GM19397 (cell line): ENCODE measurements at regions not wholly inside any gene's neighbourhood (a gene's known extent, or its start where the extent isn't known, plus 50 kb on each side); places are given as distances from the start of the nearest gene placed in this dataset.

ENCODE experiments used
- ATAC-seq: cut with Tn5 transposase; IDR thresholded peaks from one replicate; pipeline ENCODE4 v1.9.1; 2021; ENCODE audit warnings: mild to moderate bottlenecking, moderate library complexity; ENCODE audit not compliant: unreplicated experiment

- no peak for ATAC-seq
Measured at GRCh38 chr3:109897734-109898133, 560.4 kb upstream of the DPPA4 start.

DNA sequence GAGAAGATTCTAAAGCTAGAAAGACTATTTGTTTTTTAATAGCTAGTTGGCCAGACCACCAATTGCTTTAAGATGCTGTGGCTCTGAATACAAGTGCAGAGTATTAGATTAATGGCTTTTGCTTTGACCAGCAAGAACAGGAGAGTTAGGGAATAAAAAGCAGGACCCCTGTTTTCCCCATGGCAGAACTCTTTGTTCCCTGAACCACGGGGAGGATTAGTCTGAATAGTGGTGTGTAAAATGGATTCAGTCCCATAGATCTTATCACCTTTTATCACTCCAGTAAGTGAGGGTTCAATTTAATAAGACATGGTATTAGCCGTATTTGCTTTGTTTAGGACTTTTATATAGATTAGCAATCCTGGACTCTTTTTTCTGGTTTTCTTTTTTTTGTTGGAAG is 562.6 kb upstream of the DPPA4 start:
- ATAC-seq = no peak

- ATAC-seq = no peak
Measured at GRCh38 chr3:109900783-109901182, 563.4 kb upstream of the DPPA4 start.

GRCh38 chr3:109902549-109902948 is 565.2 kb upstream of the DPPA4 start:
- no peak for ATAC-seq

DNA sequence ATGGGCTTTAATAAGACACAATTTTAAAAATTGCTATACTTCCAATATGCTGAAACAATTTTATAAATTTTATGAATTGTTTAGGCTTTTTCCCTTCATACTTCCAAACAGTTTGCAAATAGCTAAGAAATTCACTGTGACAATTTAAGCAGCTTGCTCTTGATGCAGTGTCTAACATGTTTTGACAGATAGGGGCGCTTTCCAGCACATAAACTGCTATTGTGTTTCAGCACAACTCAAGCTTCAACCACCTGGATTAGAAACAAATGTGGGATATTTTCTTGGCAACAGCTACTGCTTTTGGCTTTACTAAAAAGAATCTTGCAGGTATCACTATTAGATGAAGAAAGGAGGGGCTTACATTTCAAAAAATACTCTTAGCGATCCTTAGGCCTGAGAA is 565.8 kb upstream of the DPPA4 start:
- no peak for ATAC-seq

DNA sequence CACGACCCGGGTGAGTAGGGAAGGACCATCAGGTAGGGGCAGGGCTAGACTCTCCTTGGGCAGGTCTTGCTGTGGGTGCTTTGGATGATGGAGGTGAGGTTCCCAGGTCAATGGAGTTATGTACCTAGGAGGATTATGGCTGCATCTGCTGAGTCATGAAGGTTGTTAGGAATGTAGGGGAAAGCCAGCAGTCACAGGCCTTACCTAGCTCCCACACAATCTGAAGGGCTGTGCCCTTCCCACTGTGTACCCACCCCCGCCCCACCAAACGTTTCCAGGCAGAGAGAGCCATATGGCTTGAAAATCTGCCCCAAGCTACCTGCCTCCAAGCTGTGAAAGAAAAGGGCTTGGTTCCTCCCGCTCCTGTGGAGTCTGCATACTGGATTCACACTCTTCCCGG is 573.4 kb upstream of the DPPA4 start:
- ATAC-seq = no peak

- ATAC-seq = no peak
Measured at GRCh38 chr3:109918740-109919139, 581.4 kb upstream of the DPPA4 start.

DNA sequence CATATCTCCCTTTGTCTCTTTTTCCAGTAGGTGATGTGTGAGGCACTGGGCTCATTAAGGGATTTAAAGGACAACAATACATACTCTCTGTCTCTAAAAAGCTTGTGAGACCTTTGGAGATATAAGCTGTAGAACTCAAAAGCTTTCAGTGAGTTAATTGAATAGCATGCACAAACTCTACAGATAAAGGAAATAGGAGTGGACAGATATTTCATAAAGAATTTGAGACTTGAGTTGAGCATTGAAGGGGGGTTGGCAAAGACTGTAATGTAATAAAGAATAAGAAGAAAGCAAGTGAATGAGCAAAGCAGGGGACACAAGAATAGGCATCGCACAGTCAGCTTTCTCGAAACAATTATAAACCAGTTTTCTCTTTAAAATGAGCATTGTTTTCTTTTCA is 583.4 kb upstream of the DPPA4 start:
- ATAC-seq = no peak

GRCh38 chr3:109921509-109921908 is 584.2 kb upstream of the DPPA4 start:
- no peak for ATAC-seq

- ATAC-seq = no peak
Measured at GRCh38 chr3:109922856-109923255, 585.5 kb upstream of the DPPA4 start.

GRCh38 chr3:109923431-109923830 is 586.1 kb upstream of the DPPA4 start:
- no peak for ATAC-seq

DNA sequence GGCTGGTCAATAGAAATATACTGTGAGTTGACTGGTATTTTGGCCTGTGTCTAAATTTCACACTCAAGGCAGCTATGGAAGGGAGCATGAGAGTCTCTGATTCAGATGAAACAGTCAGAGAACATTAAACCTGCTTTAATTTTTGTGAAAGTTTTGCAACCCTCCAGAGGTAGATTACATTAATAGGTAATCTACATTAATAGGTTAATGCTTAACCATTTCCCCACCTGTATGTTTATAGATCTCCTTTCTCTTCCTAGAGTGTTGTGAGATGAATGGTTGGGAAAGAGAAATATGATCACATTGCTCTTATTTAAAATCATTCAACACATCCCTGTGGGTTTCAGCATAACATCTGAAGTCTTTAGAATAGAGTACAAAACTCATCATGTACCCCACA is 586.9 kb upstream of the DPPA4 start:
- no peak for ATAC-seq

DNA sequence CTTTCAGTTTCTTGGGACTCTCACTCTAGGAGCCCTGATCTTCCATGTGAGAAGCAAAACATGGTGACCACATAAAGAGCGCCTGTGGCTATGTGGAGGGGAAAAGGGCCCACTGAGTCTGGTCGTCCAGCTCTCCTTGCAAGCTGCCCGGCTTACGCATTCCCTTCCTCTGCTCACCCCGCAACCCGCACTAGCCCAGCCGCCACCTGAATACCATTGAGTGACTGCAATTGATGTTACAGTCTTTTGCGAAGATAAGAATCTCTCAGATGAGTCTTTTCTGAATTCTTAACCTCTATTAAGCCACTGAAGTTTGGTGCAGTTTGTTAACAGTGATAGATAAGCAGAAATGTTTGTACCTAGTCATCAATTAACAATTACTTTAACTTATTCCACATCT is 589.0 kb upstream of the DPPA4 start:
- no peak for ATAC-seq

GRCh38 chr3:109927161-109927560 is 589.8 kb upstream of the DPPA4 start:
- no peak for ATAC-seq

DNA sequence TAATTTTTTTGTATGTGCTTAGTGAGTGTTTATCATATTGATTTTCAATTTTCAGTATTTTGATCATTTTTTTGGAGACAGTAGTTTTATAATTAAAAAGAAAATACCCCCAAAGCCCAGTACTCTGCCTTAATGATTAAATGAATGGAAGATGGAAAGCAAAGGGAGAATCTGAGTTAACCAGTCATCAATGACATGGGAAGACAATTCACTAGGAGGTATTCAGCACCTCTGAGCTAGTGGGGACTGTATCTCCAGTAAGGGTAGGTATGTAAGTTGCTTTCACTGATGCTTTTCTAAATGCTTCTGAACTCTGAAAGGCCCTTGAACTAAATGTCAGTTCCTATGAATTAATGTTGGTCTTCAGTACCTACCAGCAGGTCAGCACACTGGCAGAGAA is 590.4 kb upstream of the DPPA4 start:
- no peak for ATAC-seq

- ATAC-seq = no peak
Measured at GRCh38 chr3:109930582-109930981, 593.2 kb upstream of the DPPA4 start.

DNA sequence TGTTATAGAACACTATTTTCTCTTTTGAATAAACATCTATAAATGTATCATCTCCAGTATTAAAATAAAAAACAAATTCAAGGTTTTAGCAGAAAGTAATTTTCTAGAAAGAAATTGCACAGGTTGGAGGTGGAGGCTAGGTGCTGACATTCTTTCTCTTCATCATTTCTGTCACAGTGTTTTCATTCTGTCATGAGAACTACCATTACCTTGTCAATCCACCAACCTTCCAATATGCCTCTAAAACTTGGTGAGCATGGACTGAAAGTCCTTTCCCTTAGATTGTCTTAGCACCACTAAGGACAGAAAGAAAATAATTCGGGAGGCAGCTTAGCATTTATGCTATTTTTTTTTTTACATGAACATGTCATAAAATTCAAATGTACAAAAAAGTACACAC is 596.2 kb upstream of the DPPA4 start:
- no peak for ATAC-seq

DNA sequence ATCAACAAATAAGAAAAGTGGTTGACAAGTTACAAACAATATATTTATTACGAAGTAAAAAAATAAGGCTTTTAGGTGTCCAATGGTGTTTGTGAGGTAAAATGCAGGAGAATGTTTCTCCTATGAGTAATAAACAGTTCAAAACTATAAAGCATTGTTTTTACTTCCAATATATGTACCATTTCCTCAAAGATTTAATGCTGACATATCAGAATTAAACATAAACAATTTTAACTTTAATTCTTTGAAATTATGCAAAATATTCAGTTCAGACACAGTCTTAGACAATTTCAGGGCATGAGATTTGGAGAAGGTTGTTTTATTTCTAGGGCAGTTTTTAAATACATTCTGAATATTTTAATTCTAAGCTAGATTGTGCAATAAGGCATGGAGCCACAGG is 602.5 kb upstream of the DPPA4 start:
- ATAC-seq = no peak

- no peak for ATAC-seq
Measured at GRCh38 chr3:109943181-109943580, 605.8 kb upstream of the DPPA4 start.

GRCh38 chr3:109944836-109945235 is 607.5 kb upstream of the DPPA4 start:
- ATAC-seq = no peak

DNA sequence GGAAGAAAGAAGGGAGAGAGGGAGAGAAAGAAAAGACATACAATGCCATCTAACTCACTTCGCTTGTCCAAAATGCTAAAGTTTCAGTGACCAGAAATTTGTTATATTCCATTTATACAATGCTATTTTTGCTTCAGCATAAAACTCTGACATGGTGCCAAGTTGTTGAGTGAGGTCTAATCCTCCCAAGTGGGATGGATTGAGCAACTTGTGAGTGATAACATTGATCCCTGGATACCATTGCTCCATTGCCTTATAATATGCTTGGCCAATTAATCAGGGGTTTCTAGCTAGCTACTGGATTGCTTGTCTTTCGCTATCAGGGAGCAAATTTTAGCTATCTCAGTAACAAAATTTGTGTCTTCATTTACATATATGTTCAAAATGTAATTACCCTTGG is 615.6 kb upstream of the DPPA4 start:
- ATAC-seq = no peak

DNA sequence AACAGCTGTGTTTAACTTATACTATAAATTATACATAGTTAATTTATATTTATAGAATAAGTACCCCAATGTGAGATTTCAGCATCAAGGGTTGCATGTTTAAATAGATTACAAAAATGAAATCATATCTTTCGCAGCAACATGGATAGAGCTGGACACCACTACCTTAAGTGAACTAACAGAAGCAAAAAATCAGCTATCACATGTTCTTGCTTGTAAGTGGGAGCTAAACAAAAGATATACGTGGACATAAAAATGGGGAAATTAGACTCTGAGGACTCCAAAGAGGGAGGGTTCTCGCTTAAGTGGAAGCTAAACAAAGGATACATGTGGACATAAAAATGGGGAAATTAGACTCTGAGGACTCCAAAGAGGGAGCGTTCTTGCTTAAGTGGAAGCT is 626.5 kb upstream of the DPPA4 start:
- no peak for ATAC-seq

- ATAC-seq = no peak
Measured at GRCh38 chr3:109973733-109974132, 636.4 kb upstream of the DPPA4 start.

GRCh38 chr3:109977897-109978296 is 640.6 kb upstream of the DPPA4 start:
- ATAC-seq = no peak
